ENCODE measurements at regions not wholly inside any gene's neighbourhood (a gene's known extent, or its start where the extent isn't known, plus 50 kb on each side); places are given as distances from the start of the nearest gene placed in this dataset.

DNA sequence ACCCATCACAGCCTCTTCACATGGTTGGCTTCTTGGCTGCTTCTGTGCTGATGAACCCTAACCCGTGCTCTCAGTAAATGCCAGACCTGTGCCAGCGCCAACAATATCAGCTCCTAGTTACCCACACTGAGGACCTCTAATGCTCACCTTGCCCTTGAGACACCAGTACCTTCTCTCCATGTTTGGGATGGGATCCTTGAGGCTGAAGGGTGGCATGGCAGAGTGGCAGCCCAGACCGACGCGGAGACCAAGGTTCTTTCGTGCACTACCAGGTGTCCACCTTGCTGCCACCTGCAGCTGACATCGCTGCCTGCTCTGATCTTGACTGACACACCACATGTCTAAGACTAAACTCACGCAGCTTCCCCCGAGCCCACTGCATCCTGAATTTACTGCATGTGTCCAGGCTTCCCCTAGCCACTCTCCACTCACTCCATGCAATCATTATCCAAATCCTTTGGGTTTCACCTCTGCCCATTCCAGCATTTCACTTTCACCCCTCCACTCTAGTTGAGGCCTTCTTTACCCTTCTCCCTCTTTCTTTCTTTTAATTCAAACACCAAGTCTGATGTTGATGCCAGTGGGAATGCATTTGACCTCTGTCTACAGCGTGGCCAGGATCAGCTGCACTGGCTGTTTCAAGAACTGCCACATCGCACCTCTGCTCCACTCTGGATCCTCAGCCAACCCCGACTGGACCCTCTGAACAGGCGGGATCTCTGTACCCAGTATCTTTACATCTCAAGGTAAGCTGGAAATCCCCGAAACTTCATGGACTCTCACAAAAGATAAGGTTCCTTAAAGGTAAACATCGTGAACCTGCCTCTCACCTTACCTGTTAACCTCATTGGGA lies 294.9 kb downstream of the GLRX3 start:
- TF ChIP-seq, protein P1, sequence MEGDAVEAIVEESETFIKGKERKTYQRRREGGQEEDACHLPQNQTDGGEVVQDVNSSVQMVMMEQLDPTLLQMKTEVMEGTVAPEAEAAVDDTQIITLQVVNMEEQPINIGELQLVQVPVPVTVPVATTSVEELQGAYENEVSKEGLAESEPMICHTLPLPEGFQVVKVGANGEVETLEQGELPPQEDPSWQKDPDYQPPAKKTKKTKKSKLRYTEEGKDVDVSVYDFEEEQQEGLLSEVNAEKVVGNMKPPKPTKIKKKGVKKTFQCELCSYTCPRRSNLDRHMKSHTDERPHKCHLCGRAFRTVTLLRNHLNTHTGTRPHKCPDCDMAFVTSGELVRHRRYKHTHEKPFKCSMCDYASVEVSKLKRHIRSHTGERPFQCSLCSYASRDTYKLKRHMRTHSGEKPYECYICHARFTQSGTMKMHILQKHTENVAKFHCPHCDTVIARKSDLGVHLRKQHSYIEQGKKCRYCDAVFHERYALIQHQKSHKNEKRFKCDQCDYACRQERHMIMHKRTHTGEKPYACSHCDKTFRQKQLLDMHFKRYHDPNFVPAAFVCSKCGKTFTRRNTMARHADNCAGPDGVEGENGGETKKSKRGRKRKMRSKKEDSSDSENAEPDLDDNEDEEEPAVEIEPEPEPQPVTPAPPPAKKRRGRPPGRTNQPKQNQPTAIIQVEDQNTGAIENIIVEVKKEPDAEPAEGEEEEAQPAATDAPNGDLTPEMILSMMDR (IDR thresholded peaks at IDR 0.05): no peak
- TF ChIP-seq POLR2A (IDR thresholded peaks at IDR 0.05) (no peak), POLR2AphosphoS5 (IDR thresholded peaks at IDR 0.05) (no peak)
